GM21576 (cell line): ENCODE measurements at regions not wholly inside any gene's neighbourhood (a gene's known extent, or its start where the extent isn't known, plus 50 kb on each side); places are given as distances from the start of the nearest gene placed in this dataset.
"Not testable (repeated sequence)": the region's sequence is repeated elsewhere in the genome, so short reads cannot be mapped to it uniquely, and the experiment has no call there.

Experiments
- ATAC-seq: cut with Tn5 transposase; IDR thresholded peaks from one replicate; pipeline ENCODE4 v1.9.1; 2021; ENCODE audit warnings: mild to moderate bottlenecking, moderate library complexity; ENCODE audit not compliant: unreplicated experiment

DNA sequence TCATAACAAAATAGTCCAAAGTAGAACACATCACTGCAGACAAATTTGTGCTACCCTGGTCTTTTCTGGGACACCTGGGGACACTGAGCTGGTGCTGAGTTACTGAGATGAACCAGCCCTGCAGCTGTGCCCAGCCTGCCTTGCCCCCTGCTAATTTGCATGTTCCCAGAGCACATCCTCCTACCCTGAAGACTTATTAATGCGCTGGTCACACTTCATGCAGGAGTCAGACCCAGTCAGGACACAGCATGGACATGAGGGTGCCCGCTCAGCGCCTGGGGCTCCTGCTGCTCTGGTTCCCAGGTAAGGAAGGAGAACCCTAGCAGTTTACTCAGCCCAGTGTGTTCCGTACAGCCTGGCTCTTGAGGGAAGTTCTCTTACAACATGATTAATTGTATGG lies 1518.3 kb downstream of the RPIA start:
- no peak for ATAC-seq

DNA sequence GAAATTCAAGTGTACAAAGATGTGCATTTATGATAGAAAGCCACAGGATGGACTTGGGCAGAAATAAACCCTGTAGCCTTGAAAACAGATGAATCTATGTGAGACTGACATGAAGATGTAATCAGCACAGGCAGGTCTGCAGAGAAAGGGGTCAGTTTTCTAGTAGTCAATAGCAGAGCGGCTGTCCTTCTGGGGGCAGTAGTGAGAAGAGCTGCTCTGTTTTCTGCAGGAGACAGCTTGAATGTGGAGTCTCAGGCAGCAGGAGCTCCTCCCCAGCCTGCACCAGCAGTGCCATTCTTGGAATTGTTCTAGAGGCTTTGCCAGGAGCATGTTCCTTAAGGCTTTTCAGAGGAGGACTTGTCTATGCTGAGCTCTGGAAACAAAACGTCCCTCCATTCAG lies 1524.4 kb downstream of the RPIA start:
- ATAC-seq: not testable (repeated sequence)

GRCh38 chr2:90216801-90217200 lies 1525.3 kb downstream of the RPIA start:
- ATAC-seq: not testable (repeated sequence)

DNA sequence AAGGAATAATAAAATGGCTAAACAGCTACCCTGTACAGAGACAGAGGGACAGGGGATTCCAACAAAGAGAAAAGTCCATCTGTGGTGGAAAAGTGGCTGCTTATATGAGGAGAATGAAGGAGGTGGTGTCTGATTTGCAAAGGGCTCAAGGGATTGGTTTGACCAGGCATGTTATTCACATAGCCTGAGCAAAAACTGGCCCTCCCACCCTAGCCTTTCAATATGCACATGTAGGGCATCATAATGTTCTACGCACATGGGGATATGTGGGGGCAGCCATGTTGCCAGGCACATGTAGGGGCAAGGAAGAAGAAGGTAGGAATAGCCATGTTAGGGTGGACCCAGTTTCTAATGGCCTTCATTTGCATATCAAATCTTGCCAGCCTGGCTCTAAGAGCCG lies 1527.1 kb downstream of the RPIA start:
- ATAC-seq: not testable (repeated sequence)

DNA sequence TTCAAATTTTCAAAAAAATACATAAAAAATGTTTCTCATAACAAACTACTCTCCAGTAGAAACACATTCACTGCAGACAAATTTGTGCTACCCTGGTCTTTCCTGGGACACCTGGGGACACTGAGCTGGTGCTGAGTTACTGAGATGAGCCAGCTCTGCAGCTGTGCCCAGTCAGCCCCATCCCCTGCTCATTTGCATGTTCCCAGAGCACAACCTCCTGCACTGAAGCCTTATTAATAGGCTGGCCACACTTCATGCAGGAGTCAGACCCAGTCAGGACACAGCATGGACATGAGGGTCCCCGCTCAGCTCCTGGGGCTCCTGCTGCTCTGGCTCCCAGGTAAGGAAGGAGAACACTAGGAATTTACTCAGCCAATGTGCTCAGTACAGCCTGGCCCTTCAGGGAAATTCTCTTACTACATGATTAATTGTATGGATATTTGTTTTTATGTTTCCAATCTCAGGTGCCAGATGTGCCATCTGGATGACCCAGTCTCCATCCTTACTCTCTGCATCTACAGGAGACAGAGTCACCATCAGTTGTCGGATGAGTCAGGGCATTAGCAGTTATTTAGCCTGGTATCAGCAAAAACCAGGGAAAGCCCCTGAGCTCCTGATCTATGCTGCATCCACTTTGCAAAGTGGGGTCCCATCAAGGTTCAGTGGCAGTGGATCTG lies 1529.3 kb downstream of the RPIA start:
- not testable (repeated sequence) for ATAC-seq

DNA sequence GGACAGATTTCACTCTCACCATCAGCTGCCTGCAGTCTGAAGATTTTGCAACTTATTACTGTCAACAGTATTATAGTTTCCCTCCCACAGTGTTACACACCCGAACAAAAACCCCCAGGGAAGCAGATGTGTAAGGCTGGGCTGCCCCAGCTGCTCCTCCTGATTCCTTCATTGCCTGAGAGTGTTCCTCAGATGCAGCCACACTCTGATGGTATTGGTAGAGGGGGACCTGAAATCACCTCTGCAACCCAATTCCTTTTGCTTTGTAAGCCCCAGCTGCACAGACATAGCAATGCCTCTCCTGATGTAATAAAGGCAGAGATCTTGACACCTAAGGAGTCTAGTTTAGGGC lies 1529.8 kb downstream of the RPIA start:
- ATAC-seq: no peak

- not testable (repeated sequence) for ATAC-seq
Observed at GRCh38 chr2:90224767-90225166, 1533.3 kb downstream of the RPIA start.

GRCh38 chr2:90226465-90227072 lies 1535.1 kb downstream of the RPIA start:
- ATAC-seq: not testable (repeated sequence)

GRCh38 chr2:90231199-90231598 lies 1539.7 kb downstream of the RPIA start:
- not testable (repeated sequence) for ATAC-seq

DNA sequence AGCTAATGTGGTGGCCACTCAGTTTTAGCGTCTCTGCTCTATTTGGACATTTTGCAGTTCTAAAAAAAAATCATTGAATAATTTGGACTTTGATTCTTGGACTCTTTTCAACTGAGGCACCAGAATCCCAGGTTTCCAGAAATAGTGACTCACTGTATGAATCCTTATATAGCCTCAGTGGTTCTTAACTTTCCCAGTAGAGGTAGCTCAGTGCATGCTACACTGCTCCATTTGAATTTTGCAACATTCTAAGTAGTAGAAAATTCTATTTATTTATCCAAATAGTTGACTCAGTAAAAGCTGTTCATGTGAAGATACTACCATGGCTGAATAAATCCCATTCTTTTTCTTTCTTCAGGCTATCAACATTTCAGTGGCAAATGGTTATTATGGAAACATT lies 1544.0 kb downstream of the RPIA start:
- ATAC-seq: not testable (repeated sequence)

DNA sequence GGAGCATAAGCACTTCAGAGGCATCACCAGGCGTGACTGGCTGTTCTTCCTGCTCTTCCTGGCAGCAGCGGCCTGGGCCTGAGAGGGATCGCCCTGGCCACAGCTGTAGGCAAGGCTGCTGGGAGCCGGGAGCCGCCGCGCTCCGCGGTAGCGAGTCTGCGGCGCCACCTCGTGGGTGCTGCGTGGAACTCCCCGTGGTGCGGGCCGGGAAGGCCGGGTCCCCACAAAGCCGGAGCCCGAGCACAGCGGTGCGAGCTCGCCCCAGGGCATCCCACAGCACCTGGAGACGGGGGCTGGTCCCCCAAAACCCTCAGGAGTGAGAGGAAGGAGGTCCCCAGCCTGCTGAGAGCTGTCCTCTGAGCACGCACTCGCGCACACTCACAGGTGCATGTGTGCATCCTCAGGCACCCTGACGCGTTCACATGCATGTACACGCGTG lies 1546.5 kb downstream of the RPIA start:
- not testable (repeated sequence) for ATAC-seq

DNA sequence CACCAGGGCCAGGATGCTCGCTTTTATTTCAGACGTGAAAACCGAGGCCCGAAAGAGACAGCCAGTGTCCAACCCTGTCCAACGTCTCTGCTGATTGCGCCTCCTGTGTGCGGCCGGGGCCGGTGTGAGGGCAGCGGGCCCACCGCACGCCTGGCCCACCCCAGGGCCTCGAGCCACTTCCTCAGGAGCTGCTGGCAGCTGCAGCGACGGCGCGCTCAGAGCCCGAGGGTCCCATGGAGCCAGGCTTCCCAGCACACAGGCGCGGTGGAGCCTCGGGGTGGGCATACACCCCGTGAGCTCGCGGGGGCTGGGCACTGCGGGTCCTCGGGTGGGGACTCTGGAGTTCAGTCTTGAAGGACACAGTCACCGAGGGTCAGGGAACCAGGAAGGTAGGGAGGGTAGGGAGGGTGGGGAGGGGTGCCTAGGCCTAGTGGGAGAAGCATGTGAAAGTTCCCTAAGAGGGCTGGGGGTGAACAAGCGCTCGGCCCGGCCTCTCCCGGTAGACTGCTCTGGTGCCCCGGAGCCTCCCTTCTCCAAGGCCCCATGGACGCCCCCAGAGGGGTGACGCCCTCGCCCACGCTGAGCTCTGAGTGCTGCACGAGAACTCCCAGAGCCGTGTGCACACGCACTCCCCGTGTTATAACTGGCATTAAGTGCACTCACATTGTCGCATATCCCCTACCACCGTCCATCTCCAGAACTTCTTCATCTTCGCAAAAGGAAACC lies 1547.2 kb downstream of the RPIA start:
- ATAC-seq: not testable (repeated sequence)

- not testable (repeated sequence) for ATAC-seq
Observed at GRCh38 chr2:90239769-90240168, 1548.3 kb downstream of the RPIA start.

DNA sequence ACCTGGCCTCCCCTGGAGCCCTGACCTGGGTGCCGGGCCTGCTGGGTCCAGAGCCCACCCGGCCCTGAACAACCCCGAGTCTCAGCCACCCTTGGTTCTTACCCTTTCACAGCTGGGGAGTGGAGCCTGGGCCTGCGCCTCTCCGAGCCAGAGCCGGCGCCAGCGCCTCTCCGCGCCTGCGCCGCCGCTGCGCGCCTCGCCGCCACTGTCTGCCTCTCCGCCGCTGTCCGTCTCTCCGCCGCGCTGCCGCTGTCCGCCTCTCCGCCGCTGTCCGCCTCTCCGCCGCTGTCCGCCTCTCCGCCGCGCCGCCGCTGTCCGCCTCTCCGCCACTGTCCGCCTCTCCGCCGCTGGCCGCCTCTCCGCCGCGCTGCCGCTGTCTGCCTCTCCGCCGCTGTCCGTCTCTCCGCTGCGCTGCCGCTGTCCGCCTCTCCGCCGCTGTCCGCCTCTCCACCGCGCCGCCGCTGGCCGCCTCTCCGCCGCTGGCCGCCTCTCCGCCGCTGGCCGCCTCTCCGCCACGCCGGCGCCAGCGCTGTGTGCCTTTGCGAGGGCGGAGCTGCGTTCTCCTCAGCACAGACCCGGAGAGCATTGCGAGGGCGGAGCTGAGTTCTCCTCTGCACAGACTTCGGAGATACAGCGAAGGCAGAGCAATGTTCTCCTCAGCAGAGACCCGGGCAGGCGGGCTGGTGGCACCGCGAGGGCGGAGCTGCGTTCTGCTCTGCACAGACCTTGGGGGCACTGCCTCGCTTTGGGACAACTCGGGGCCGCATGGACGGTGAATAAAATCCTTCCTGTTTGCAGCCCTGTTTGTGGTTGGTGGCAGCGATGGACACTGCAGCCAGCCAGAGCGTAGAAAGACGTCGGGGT lies 1553.7 kb downstream of the RPIA start:
- not testable (repeated sequence) for ATAC-seq

GRCh38 chr2:90248400-90248799 lies 1556.9 kb downstream of the RPIA start:
- ATAC-seq: not testable (repeated sequence)

GRCh38 chr2:90250350-90250749 lies 1558.9 kb downstream of the RPIA start:
- not testable (repeated sequence) for ATAC-seq

GRCh38 chr2:90251576-90251975 lies 1560.1 kb downstream of the RPIA start:
- not testable (repeated sequence) for ATAC-seq

GRCh38 chr2:90253306-90253705 lies 1561.8 kb downstream of the RPIA start:
- not testable (repeated sequence) for ATAC-seq

DNA sequence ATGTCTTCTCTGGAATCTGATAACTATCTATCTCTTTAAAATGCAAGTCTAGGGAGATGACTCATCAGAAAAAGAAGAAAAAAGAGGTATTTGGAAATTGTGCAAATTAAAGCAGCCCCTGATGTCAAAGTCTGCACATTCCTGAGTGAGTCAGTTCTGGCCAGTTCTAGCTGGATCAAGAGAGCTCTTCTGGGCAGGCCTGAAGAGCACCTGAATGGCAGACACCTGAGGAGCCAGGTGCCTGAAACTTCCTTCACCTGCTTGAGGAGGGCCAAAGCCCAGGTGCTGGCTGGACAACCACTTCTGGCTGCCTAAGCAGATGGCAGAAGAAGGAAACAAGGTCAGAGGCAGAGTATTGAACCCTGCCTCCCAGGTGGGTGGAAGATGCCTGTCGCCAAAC lies 1575.4 kb downstream of the RPIA start:
- ATAC-seq: not testable (repeated sequence)

DNA sequence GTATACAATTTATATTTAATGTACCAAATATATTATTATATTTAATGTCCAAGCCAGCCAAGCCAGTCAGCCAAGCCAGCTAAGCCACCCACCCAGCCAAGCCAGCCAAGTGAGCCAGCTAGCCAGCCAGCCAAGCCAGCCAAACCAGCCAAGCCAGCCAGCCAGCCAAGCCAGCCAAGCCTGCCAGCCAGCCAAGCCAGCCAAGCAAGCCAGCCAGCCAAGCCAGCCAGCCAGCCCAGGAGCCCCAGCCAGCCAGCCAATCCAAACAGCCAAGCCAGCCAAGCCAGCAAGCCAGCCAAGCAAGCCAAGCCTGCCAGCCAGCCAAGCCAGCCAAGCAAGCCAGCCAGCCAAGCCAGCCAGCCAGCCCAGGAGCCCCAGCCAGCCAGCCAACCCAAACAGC lies 1596.3 kb downstream of the RPIA start:
- not testable (repeated sequence) for ATAC-seq

- ATAC-seq: not testable (repeated sequence)
Observed at GRCh38 chr2:90288396-90288795, 1596.9 kb downstream of the RPIA start.
